GM19238 (cell line): ENCODE measurements at regions not wholly inside any gene's neighbourhood (a gene's known extent, or its start where the extent isn't known, plus 50 kb on each side); places are given as distances from the start of the nearest gene placed in this dataset.

Experiments
- DNase-seq: peaks from one replicate; pipeline ENCODE4 v3.0.0; 2011; ENCODE audit warnings: low spot score; ENCODE audit not compliant: insufficient read length

DNA sequence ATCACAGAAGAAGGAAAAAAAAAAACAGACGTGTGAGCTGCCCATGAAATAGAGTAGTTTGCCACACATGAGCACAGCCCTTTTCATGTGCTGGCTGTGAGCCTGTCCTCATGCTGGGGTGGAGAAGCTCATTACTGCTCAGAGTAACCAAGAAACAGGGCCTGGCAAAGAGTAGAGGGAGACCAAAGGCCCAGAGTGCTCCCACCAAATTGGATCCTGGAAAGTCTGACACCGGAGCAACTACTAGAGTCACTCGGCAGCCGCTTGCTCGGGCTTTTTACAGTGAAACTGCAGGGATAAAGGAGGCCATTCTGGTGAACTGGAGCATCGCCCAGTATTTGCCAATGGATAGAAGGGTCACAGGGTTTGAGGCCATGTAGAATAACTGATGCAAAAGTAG lies 64.4 kb upstream of the BARHL2 start:
- DNase-seq, result no peak

DNA sequence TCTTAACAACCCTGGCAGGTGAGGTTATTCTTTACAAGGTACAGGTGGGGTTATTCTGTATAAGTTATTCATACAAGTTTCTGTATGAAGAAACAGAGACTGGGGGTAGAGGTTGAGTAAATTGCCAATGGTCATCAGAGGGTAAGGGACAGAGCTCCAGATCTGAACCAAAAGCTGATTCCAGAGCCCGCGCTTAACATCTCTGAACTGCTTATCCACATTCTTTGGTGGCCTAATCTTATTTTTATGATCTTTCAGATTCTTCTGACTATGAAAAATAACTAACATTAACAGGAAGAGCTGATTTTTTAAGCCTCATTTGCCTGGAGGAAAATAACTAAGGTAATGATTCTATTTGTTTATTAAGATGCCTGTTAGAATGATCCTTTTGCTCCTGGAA lies 63.9 kb upstream of the BARHL2 start:
- no peak for DNase-seq

DNA sequence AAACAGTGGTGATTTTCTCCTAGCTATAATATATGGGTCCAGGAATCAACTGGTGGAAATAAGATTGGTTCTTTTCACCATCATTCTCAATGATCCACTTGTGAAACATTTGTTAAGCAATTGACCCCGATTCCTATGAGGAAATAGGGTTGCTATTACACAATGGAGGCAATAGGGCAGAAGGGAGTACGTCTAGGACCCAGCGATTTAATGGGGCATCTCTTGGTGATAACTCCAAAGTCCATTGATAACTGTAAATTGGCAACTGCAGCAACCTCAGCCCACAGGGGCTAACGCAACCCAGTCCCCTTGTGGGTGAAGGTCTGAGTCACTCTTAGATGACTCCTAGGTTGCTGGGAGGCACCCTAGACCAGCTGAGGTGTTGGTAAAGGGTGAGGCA lies 62.5 kb upstream of the BARHL2 start:
- DNase-seq, result no peak

DNA sequence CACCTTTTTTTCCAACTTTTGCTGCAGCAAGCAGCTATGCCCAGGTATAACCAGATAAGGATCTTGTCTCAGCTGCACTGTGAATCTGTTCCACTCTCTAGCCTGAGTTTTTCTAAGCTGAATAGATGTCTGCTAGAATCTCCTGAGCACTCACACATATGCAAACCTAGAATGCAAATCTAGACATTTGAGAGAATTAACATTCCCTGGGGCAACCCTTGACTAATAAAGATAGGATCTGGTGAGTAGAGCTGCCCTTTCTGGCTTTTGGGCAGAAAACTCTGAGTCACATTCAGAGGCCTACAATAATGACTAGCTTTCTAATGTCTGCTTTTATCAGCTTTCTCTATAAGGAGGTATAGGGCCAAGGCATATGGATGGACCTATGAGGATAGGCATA lies 61.4 kb upstream of the BARHL2 start:
- DNase-seq, result no peak

DNA sequence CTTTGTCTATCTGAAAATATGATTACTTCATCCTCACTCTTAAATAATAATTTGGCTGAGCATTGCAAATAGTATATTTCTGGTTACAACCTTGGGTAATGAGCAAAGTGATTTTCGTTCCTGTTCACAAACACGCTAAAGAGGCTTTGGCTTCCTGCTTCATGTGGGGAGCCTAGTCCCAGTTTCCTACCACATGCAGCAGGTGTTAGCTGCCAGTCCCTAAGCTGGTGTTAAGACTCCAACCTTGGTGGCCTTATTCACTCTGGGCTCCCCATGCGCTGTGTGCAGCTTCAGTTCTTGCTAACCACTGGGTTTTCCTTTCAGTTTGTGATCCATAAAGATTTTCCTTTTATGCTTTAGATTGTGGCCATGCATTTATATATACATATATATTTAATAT lies 56.7 kb upstream of the BARHL2 start:
- no peak for DNase-seq

DNA sequence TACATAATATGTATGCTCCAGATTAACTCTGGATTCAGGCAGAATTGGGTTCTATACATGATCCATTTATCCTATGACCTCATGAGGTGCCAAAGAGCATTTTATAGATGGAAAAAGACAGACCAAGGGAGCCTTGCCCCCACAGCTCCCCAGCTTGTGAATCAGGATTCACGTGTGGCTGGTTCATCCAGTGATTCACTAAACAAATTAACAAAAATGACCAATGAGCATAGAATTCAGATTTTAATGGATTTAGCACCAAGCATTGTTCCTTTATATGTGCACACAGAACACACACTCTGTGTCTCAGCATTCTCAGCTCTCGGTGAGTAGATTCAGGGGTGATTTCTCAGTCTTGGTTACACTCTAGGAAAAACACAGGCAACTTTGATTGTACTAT lies 51.7 kb upstream of the BARHL2 start:
- no peak for DNase-seq

GRCh38 chr1:90768098-90768497 lies 51.0 kb upstream of the BARHL2 start:
- DNase-seq, result no peak
